HG03521 (cell line): ENCODE measurements at regions not wholly inside any gene's neighbourhood (a gene's known extent, or its start where the extent isn't known, plus 50 kb on each side); places are given as distances from the start of the nearest gene placed in this dataset.
"Not testable (repeated sequence)": the region's sequence is repeated elsewhere in the genome, so short reads cannot be mapped to it uniquely, and the experiment has no call there.

ENCODE experiments used
- ATAC-seq: cut with Tn5 transposase; IDR thresholded peaks from one replicate; pipeline ENCODE4 v1.9.1; 2021; ENCODE audit warnings: mild to moderate bottlenecking, moderate library complexity; ENCODE audit not compliant: unreplicated experiment

GRCh38 chr5:162603443-162604070 is 536.0 kb downstream of the GABRG2 start:
- ATAC-seq = no peak

- ATAC-seq = no peak
Observed at GRCh38 chr5:162607879-162608278, 540.3 kb downstream of the GABRG2 start.

- not testable (repeated sequence) for ATAC-seq
Observed at GRCh38 chr5:162621726-162622263, 554.2 kb downstream of the GABRG2 start.

GRCh38 chr5:162624110-162624509 is 556.5 kb downstream of the GABRG2 start:
- no peak for ATAC-seq

- no peak for ATAC-seq
Observed at GRCh38 chr5:162637481-162637880, 569.9 kb downstream of the GABRG2 start.

- ATAC-seq = no peak
Observed at GRCh38 chr5:162638849-162639248, 571.3 kb downstream of the GABRG2 start.

GRCh38 chr5:162641142-162641813 is 573.7 kb downstream of the GABRG2 start:
- no peak for ATAC-seq

GRCh38 chr5:162654661-162655405 is 587.3 kb downstream of the GABRG2 start:
- ATAC-seq = no peak

- no peak for ATAC-seq
Observed at GRCh38 chr5:162657076-162657475, 589.5 kb downstream of the GABRG2 start.

GRCh38 chr5:162664846-162665245 is 597.3 kb downstream of the GABRG2 start:
- ATAC-seq = no peak

- no peak for ATAC-seq
Observed at GRCh38 chr5:162668926-162669325, 601.4 kb downstream of the GABRG2 start.

- ATAC-seq = no peak
Observed at GRCh38 chr5:162672061-162672460, 604.5 kb downstream of the GABRG2 start.

GRCh38 chr5:162683284-162683683 is 615.7 kb downstream of the GABRG2 start:
- no peak for ATAC-seq

GRCh38 chr5:162684145-162684544 is 616.6 kb downstream of the GABRG2 start:
- no peak for ATAC-seq

GRCh38 chr5:162685302-162685701 is 617.7 kb downstream of the GABRG2 start:
- no peak for ATAC-seq

- not testable (repeated sequence) for ATAC-seq
Observed at GRCh38 chr5:162696272-162696671, 628.7 kb downstream of the GABRG2 start.

- no peak for ATAC-seq
Observed at GRCh38 chr5:162699361-162699760, 631.8 kb downstream of the GABRG2 start.

GRCh38 chr5:162703914-162704313 is 636.3 kb downstream of the GABRG2 start:
- ATAC-seq = no peak

- no peak for ATAC-seq
Observed at GRCh38 chr5:162711244-162711643, 643.7 kb downstream of the GABRG2 start.

- ATAC-seq = no peak
Observed at GRCh38 chr5:162719720-162720119, 652.1 kb downstream of the GABRG2 start.

- no peak for ATAC-seq
Observed at GRCh38 chr5:162721125-162721524, 653.6 kb downstream of the GABRG2 start.

- ATAC-seq = no peak
Observed at GRCh38 chr5:162752612-162753011, 684.8 kb upstream of the CCNG1 start.
